CD14-positive monocyte (primary cell): ENCODE measurements at regions not wholly inside any gene's neighbourhood (a gene's known extent, or its start where the extent isn't known, plus 50 kb on each side); places are given as distances from the start of the nearest gene placed in this dataset.

ENCODE experiments used
- DNase-seq, 3 donors: peaks; one replicate each; pipeline ENCODE4 v3.0.0-alpha.2; 2011 to 2022
- H2AFZ ChIP-seq: 2 replicates; pipeline ENCODE4 v1.6.0; 2012; ENCODE audit warnings: mild to moderate bottlenecking, low read depth, low read length, inconsistent platforms; ENCODE audit not compliant: insufficient read depth, poor library complexity, severe bottlenecking
- H3K27ac ChIP-seq, 2 donors: 1 replicate in 1 of 2; 2 replicates in 1 of 2; pipeline ENCODE4 v1.5.1; 2012 to 2013; ENCODE audit warnings: low read length in 2 of 2, control low read depth in 1 of 2, inconsistent platforms in 1 of 2, low read depth in 1 of 2, mild to moderate bottlenecking in 1 of 2
- H3K27me3 ChIP-seq, 2 donors: one replicate each; pipeline versions ENCODE4 v1.6.0 to v1.6.1; 2011 to 2013; ENCODE audit warnings: low read length in 2 of 2; ENCODE audit not compliant: control insufficient read depth in 2 of 2, insufficient read depth in 2 of 2
- H3K36me3 ChIP-seq, 2 donors: replicated peaks in 1 of 2; 1 replicate in 1 of 2; 2 replicates in 1 of 2; pipeline versions ENCODE4 v1.5.1 to v1.6.1; 2012 to 2013; ENCODE audit warnings: low read length in 2 of 2, control low read depth in 1 of 2, inconsistent platforms in 1 of 2, mild to moderate bottlenecking in 1 of 2; ENCODE audit not compliant: insufficient read depth in 2 of 2, control insufficient read depth in 1 of 2
- H3K4me1 ChIP-seq, 2 donors: 1 replicate in 1 of 2; 2 replicates in 1 of 2; pipeline versions ENCODE4 v1.5.1 to v1.6.1; 2012 to 2013; ENCODE audit warnings: low read length in 2 of 2, control low read depth in 1 of 2, inconsistent platforms in 1 of 2, mild to moderate bottlenecking in 1 of 2, moderate library complexity in 1 of 2; ENCODE audit not compliant: insufficient read depth in 2 of 2, control insufficient read depth in 1 of 2
- H3K4me2 ChIP-seq: replicated peaks from 2 replicates; pipeline ENCODE3; 2012; ENCODE audit warnings: low read length, moderate library complexity, mild to moderate bottlenecking; ENCODE audit not compliant: poor library complexity, severe bottlenecking; ENCODE audit errors: extremely low read depth
- H3K4me3 ChIP-seq, 3 experiments: fragments of 200-600 bp in 1 of 3; sonication (generic) in 1 of 3; replicated peaks in 1 of 3; 1 replicate in 2 of 3; 2 replicates in 1 of 3; pipeline ENCODE4 v1.5.1; 2011 to 2013; ENCODE audit warnings: low read length in 3 of 3, mild to moderate bottlenecking in 3 of 3, control low read depth in 2 of 3, low read depth in 2 of 3, inconsistent platforms in 1 of 3, moderate library complexity in 1 of 3
- H3K79me2 ChIP-seq: 2 replicates; pipeline ENCODE4 v1.6.0; 2012; ENCODE audit warnings: mild to moderate bottlenecking, control low read depth, inconsistent platforms, low read length, moderate library complexity; ENCODE audit not compliant: insufficient read depth
- H3K9ac ChIP-seq: 2 replicates; pipeline ENCODE4 v1.6.0; 2017; ENCODE audit warnings: low read length, mild to moderate bottlenecking; ENCODE audit not compliant: insufficient read depth, poor library complexity, severe bottlenecking
- H3K9me3 ChIP-seq, 2 donors: replicated peaks in 1 of 2; 1 replicate in 1 of 2; 2 replicates in 1 of 2; pipeline versions ENCODE4 v1.5.1 to v1.6.1; 2012 to 2013; ENCODE audit warnings: low read length in 2 of 2, control low read depth in 1 of 2; ENCODE audit not compliant: control insufficient read depth in 1 of 2, insufficient read depth in 1 of 2
- H4K20me1 ChIP-seq: 2 replicates; pipeline ENCODE4 v1.6.0; 2012; ENCODE audit warnings: mild to moderate bottlenecking, low read length, control low read depth, moderate library complexity; ENCODE audit not compliant: insufficient read depth
- H3K27ac Mint-ChIP-seq, 7 donors: one replicate each; pipeline ENCODE4 v1.8.0; 2020; ENCODE audit warnings: mild to moderate bottlenecking in 7 of 7, mixed read lengths in 7 of 7, moderate library complexity in 6 of 7, inconsistent platforms in 2 of 7
- H3K27me3 Mint-ChIP-seq, 3 donors: one replicate each; pipeline ENCODE4 v1.8.0; 2021 to 2022; ENCODE audit warnings: low read depth in 3 of 3, mild to moderate bottlenecking in 3 of 3, mixed read lengths in 3 of 3, moderate library complexity in 3 of 3, inconsistent platforms in 1 of 3
- H3K36me3 Mint-ChIP-seq, 2 donors: one replicate each; pipeline ENCODE4 v1.8.0; 2020; ENCODE audit warnings: mixed read lengths in 2 of 2, inconsistent platforms in 1 of 2, mild to moderate bottlenecking in 1 of 2
- H3K4me1 Mint-ChIP-seq: one replicate; pipeline ENCODE4 v1.8.0; 2020; ENCODE audit warnings: mild to moderate bottlenecking, mixed read lengths
- H3K4me3 Mint-ChIP-seq, 2 donors: one replicate each; pipeline ENCODE4 v1.8.0; 2020; ENCODE audit warnings: mild to moderate bottlenecking in 2 of 2, mixed read lengths in 2 of 2, moderate library complexity in 1 of 2
- H3K9me3 Mint-ChIP-seq, 7 donors: one replicate each; pipeline ENCODE4 v1.8.0; 2020 to 2022; ENCODE audit warnings: mixed read lengths in 7 of 7, mild to moderate bottlenecking in 6 of 7, moderate library complexity in 6 of 7, inconsistent platforms in 2 of 7
- CTCF ChIP-seq: fragments of 200-600 bp; IDR thresholded peaks from one replicate; pipeline ENCODE4 v1.8.0; 2022; ENCODE audit warnings: antibody characterized with exemption, mild to moderate bottlenecking
- WGBS: methylation state at CpG from one replicate; pipeline ENCODE4 v1.1.5; 2013; ENCODE audit warnings: missing lambda C conversion rate; ENCODE audit not compliant: insufficient coverage; 5-methylcytosine and 5-hydroxymethylcytosine counted together
- intact Hi-C, 2 donors: fragments of 100-400 bp; cut with micrococcal nuclease; formaldehyde crosslinking; loops; one replicate each; pipeline versions ENCODE4 v1.15.0 to v1.15.1; 2023

GRCh38 chr12:131253376-131254026 is 299.8 kb downstream of the ADGRD1 start:
- Histone ChIP-seq H3K9me3 (peaks cover 0 to 27% of the 10 kb centered on the region in 2 donors), H3K27ac (no peak overlapping the region), H3K4me2 (no peak overlapping the region), H3K79me2 (no peaks in the 10 kb centered on the region), H3K9ac (no peak overlapping the region), H4K20me1 (no peaks in the 10 kb centered on the region), H3K4me3 (no peak overlapping the region), H3K4me1 (no peaks in the 10 kb centered on the region), H3K27me3 (no peaks in the 10 kb centered on the region), H2AFZ (no peak overlapping the region), H3K36me3 (no peaks in the 10 kb centered on the region)
- no peak overlapping the region for H3K4me3 Mint-ChIP-seq
- intact Hi-C loops: no loop called here
- H3K27me3 Mint-ChIP-seq: peaks cover 0 to 2% (median 0%) of the 10 kb centered on the region in 3 donors
- no peak overlapping the region for H3K27ac Mint-ChIP-seq
- no peak for DNase-seq
- 100% methylated on average over 2 of the region's 6 CpGs for WGBS
- peaks cover 6 to 35% (median 24%) of the 10 kb centered on the region in 7 donors for H3K9me3 Mint-ChIP-seq
- no peaks in the 10 kb centered on the region for H3K36me3 Mint-ChIP-seq
- H3K4me1 Mint-ChIP-seq: peaks cover 10% of the 10 kb centered on the region
- no peak for TF ChIP-seq CTCF

GRCh38 chr12:131254374-131254773 is 300.7 kb downstream of the ADGRD1 start:
- no peak overlapping the region for H2AFZ ChIP-seq
- no peak for DNase-seq

More at GRCh38 chr12:131254374-131254773, 300.7 kb downstream of the ADGRD1 start:
- WGBS: 71% methylated on average over 1 of the region's 2 CpGs
- Histone ChIP-seq H3K4me2 (no peak overlapping the region), H3K27me3 (no peaks in the 10 kb centered on the region), H3K9me3 (peaks cover 0 to 27% of the 10 kb centered on the region in 2 donors), H3K9ac (no peak overlapping the region), H3K79me2 (no peaks in the 10 kb centered on the region), H3K36me3 (no peaks in the 10 kb centered on the region), H3K4me1 (no peaks in the 10 kb centered on the region), H3K4me3 (no peak overlapping the region), H4K20me1 (no peaks in the 10 kb centered on the region), H3K27ac (no peak overlapping the region)
- TF ChIP-seq CTCF: no peak
- Mint-ChIP-seq H3K27me3 (peaks cover 0 to 2% (median 2%) of the 10 kb centered on the region in 3 donors), H3K27ac (no peak overlapping the region), H3K36me3 (no peaks in the 10 kb centered on the region), H3K9me3 (peaks cover 6 to 35% (median 24%) of the 10 kb centered on the region in 7 donors), H3K4me3 (no peak overlapping the region), H3K4me1 (peaks cover 10% of the 10 kb centered on the region)
- intact Hi-C loops: no loop called here
